ENCODE measurements at regions not wholly inside any gene's neighbourhood (a gene's known extent, or its start where the extent isn't known, plus 50 kb on each side); places are given as distances from the start of the nearest gene placed in this dataset.

DNA sequence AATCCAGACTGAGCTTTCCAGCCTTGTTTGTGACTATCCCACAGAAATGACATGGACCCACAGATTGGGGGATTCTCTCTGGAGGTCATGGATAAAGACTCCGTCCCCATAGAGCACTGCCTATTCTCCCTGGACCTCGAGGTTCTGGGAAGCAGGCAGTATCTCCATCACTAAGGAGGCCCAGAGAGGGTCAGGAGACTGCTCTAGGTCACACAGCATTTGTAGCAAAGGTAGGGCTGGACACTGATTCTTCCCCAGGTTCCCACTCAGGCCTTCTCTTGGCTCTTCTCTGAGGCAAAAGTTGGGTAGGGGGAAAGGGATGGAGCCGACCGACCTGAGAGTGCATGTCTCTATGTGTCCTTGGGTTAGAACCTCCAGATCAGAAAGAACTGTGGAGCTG is 80.9 kb downstream of the PTPRS start:
- H3K4me3 ChIP-seq: no peak overlapping the region
- ATAC-seq: no peak
- no peaks in the 10 kb centered on the region for H3K27me3 ChIP-seq
- intact Hi-C loops (cut with DNase I): no loop called here
- no peak for TF ChIP-seq CTCF (IDR thresholded peaks at IDR 0.05)
- no peak for DNase-seq
- peaks cover 0 to 22% (median 13%) of the 10 kb centered on the region in 11 donors for H3K9me3 ChIP-seq
- H3K27ac ChIP-seq: no peak overlapping the region
- 97 to 99% methylated on average over 4 of the region's 4 CpGs for WGBS, 2 donors
- peaks cover 0 to 74% (median 11%) of the 10 kb centered on the region in 9 donors for H3K36me3 ChIP-seq
- no peaks in the 10 kb centered on the region for H3K4me1 ChIP-seq

DNA sequence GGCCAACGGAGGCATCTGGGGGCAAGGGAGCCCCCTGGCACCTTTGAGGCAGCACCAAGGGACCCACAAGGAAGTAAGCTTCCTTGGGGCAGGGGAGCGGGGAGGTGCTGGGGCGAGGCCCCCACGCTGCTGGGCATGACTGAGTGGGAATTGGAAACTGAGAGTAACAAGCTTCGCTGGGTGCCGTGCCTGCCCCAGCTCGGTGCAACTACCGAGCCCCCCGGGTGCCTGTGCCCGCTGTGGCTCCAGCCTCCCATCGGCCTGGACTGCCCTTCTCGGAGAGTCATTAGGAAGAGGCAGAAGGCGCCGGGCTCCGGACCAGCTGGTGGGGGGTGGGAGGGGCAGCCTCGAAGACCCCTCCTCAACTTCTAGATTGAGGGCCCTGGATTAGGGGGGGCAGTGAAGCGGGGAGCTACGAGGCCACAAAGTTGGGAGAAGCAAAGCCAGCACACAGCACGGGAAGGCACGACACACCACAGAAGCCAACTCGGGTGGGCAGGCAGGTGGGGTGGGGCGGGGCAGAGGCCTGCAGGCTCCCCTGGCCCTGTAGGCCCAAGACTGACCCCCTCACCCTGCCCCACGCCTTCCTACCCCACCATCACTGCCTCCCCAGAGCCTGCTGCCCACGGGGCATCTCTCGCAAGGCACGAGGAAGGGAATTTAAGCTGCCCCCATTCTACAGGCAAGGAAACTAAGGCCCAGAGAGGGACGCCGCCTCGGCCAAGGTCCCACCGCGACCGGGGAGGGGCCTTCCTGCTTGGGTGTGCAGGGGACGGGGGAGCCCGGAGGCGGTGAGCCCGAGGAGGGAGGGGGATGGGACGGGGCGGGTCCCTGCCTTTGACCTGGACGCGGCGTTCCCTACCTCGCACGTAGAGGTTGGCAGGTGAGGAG is 83.2 kb downstream of the PTPRS start:
- no peak overlapping the region for H3K27ac ChIP-seq
- H3K4me1 ChIP-seq: peaks cover 0 to 3% (median 0%) of the 10 kb centered on the region in 9 donors
- DNase-seq (no peak), ATAC-seq (peak in 1 of 8 donors; percentile 7)
- intact Hi-C loops (cut with DNase I): no loop called here
- H3K36me3 ChIP-seq: peaks cover 0 to 58% (median 11%) of the 10 kb centered on the region in 9 donors
- no peak overlapping the region for H3K4me3 ChIP-seq
- no peaks in the 10 kb centered on the region for H3K27me3 ChIP-seq
- 94 to 95% methylated on average over 43 of the region's 43 CpGs for WGBS, 2 donors
- no peak for TF ChIP-seq CTCF (IDR thresholded peaks at IDR 0.05)
- peaks cover 0 to 27% (median 17%) of the 10 kb centered on the region in 11 donors for H3K9me3 ChIP-seq

DNA sequence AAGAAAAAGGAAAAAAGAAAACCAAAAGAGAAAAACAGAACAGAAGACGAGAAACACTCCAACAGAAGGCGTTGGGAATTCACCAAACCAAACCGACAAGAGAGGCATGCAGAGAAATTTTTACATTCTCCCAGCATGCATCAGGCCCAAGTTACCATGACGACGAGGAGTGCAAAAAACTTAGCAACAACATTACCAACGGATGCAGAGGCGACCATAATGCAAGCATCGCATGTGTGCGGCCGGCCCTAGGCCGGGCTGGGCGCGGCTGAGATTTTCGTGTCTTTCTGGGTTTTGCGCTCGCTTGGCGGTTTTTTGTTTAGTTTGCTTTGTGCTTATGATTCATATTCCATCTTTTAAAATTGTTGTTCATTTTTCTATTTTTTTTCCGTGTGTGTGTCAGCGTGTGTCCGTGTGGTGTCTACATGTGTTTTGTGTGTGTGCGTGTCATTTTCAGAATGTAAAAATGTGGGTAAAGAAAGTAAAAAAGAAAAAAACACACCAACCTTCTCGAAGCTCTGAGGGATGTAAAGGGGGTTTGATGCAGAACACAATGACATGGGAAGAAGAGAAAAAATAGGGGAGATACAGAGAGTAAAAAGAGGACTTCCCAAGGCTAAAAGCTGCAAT is 84.9 kb downstream of the PTPRS start:
- Histone ChIP-seq H3K27ac (no peak overlapping the region), H3K27me3 (no peaks in the 10 kb centered on the region), H3K4me3 (no peak overlapping the region), H3K9me3 (peaks cover 0 to 27% (median 17%) of the 10 kb centered on the region in 11 donors), H3K4me1 (peaks cover 0 to 3% (median 0%) of the 10 kb centered on the region in 9 donors), H3K36me3 (peaks cover 0 to 50% (median 11%) of the 10 kb centered on the region in 9 donors)
- intact Hi-C loops (cut with DNase I): no loop called here
- TF ChIP-seq CTCF (IDR thresholded peaks at IDR 0.05): no peak
- 96 to 97% methylated on average over 22 of the region's 22 CpGs for WGBS, 2 donors
- ATAC-seq: no peak
- DNase-seq: no peak

- no peak for TF ChIP-seq CTCF (IDR thresholded peaks at IDR 0.05)
- H3K27me3 ChIP-seq: peaks cover 0 to 2% (median 0%) of the 10 kb centered on the region in 7 donors
- peaks cover 0 to 50% (median 11%) of the 10 kb centered on the region in 9 donors for H3K36me3 ChIP-seq
- peaks cover 0 to 27% (median 17%) of the 10 kb centered on the region in 11 donors for H3K9me3 ChIP-seq
- no peak for DNase-seq
- WGBS, 2 donors: 94 to 100% methylated on average over 1 of the region's 1 CpG
- H3K27ac ChIP-seq: no peak overlapping the region
- no peak overlapping the region for H3K4me3 ChIP-seq
- intact Hi-C loops (cut with DNase I): no loop called here
- ATAC-seq: no peak
- peaks cover 0 to 4% (median 0%) of the 10 kb centered on the region in 9 donors for H3K4me1 ChIP-seq
Measured at GRCh38 chr19:5254944-5255343, 85.7 kb downstream of the PTPRS start.

Data from heart right ventricle (tissue), 16 donors.